Heart left ventricle (tissue), 13 donors: ENCODE measurements at regions not wholly inside any gene's neighbourhood (a gene's known extent, or its start where the extent isn't known, plus 50 kb on each side); places are given as distances from the start of the nearest gene placed in this dataset.

Source experiments
- POLR2A ChIP-seq, 2 donors: fragments of 450-650 bp; IDR thresholded peaks; one replicate each; pipeline ENCODE4 v1.6.1; 2017; ENCODE audit warnings: antibody characterized with exemption in 2 of 2, mild to moderate bottlenecking in 2 of 2, moderate library complexity in 2 of 2
- TF ChIP-seq, protein P1 (sequence below), 12 donors: fragments of 200-600 bp; sonication (generic) in 4 of 12; IDR thresholded peaks; one replicate each; pipeline versions ENCODE4 v1.5.0 to v1.8.0; 2018 to 2022; ENCODE audit warnings: antibody characterized with exemption in 12 of 12, mild to moderate bottlenecking in 5 of 12
- donor health status: ischemic (EF 13 %, LVEDD 7.1; RV severe dilation, severe dysfunction).
- donor health status: DM: no; HTN: yes; CAD: no.
- donor health status: DM: no; HTN: no; CAD: no.
- donor health status: ischemic (EF 25% LVEDD 6.9; RV normal size, moderate dysfunction).
- donor health status: ischemic (EF 25% LVEDD 5.7; RV mildly dilated, moderate dysfunction).
- donor health status: ischemic (EF 35%, LVEDD 5.7; RV mildly dilated, moderate dysfunction).
- donor health status: nonischemic (EF 11% LVEDD 7.7; RV severe dilation, severe dysfunction).
- donor health status: DM: yes; HTN: yes; CAD: no.
- donor health status: PGD.
- donor health status: ischemic (EF 29% LVEDD 5.4; RV normal size, mild dysfunction).
- donor health status: nonischemic (EF 23%, LVEDD 6.1; RV moderate dilation, normal function).

DNA sequence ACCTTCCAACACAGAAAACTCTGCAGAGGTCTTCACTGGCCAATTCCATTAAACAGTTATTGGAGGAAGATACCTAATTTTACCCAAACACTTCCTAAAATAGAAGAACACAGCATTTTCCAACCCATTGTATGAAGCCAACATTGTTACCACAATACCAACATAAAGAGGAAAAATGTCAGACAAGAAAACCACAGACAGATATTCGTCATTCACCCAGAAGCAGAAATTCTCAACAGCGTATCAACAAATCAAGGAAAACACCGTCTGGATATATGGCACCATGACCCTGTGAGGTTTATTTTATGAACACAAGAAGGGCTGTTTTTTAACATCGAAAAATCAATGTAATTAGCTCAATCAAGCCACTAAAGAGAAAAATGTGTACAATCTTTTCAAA is 255.6 kb downstream of the ASMT start:
- TF ChIP-seq, protein P1, sequence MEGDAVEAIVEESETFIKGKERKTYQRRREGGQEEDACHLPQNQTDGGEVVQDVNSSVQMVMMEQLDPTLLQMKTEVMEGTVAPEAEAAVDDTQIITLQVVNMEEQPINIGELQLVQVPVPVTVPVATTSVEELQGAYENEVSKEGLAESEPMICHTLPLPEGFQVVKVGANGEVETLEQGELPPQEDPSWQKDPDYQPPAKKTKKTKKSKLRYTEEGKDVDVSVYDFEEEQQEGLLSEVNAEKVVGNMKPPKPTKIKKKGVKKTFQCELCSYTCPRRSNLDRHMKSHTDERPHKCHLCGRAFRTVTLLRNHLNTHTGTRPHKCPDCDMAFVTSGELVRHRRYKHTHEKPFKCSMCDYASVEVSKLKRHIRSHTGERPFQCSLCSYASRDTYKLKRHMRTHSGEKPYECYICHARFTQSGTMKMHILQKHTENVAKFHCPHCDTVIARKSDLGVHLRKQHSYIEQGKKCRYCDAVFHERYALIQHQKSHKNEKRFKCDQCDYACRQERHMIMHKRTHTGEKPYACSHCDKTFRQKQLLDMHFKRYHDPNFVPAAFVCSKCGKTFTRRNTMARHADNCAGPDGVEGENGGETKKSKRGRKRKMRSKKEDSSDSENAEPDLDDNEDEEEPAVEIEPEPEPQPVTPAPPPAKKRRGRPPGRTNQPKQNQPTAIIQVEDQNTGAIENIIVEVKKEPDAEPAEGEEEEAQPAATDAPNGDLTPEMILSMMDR (IDR thresholded peaks at IDR 0.05), result no peak
- no peak for TF ChIP-seq POLR2A (IDR thresholded peaks at IDR 0.05)
